ENCODE measurements at regions not wholly inside any gene's neighbourhood (a gene's known extent, or its start where the extent isn't known, plus 50 kb on each side); places are given as distances from the start of the nearest gene placed in this dataset.
A peak's percentile ranks its signal among the peaks of the same experiment; 100 is the strongest.

- no peak for TF ChIP-seq CTCF (IDR thresholded peaks at IDR 0.05; ENCODE audit: borderline replicate concordance, insufficient read depth, low read depth, low read length)
- H3K4me3 ChIP-seq (ENCODE audit: low read depth, low read length): no peak overlapping the region
Observed at GRCh38 chr2:56718413-56718812, 534.6 kb downstream of the CCDC85A start.

GRCh38 chr2:56729212-56729611 lies 545.4 kb downstream of the CCDC85A start:
- no peak overlapping the region for H3K4me3 ChIP-seq (ENCODE audit: low read depth, low read length)
- TF ChIP-seq CTCF (IDR thresholded peaks at IDR 0.05; ENCODE audit: borderline replicate concordance, insufficient read depth, low read depth, low read length): no peak

- no peak for TF ChIP-seq CTCF (IDR thresholded peaks at IDR 0.05; ENCODE audit: borderline replicate concordance, insufficient read depth, low read depth, low read length)
- no peak overlapping the region for H3K4me3 ChIP-seq (ENCODE audit: low read depth, low read length)
Observed at GRCh38 chr2:56732946-56733345, 549.2 kb downstream of the CCDC85A start.

- TF ChIP-seq CTCF (IDR thresholded peaks at IDR 0.05; ENCODE audit: borderline replicate concordance, insufficient read depth, low read depth, low read length): no peak
- no peak overlapping the region for H3K4me3 ChIP-seq (ENCODE audit: low read depth, low read length)
Observed at GRCh38 chr2:56739413-56739812, 555.6 kb downstream of the CCDC85A start.

GRCh38 chr2:56741601-56742102 lies 557.9 kb downstream of the CCDC85A start:
- no peak overlapping the region for H3K4me3 ChIP-seq (ENCODE audit: low read depth, low read length)
- TF ChIP-seq CTCF (IDR thresholded peaks at IDR 0.05; ENCODE audit: borderline replicate concordance, insufficient read depth, low read depth, low read length): no peak

GRCh38 chr2:56743807-56744206 lies 560.0 kb downstream of the CCDC85A start:
- H3K4me3 ChIP-seq (ENCODE audit: low read depth, low read length): no peak overlapping the region
- TF ChIP-seq CTCF (IDR thresholded peaks at IDR 0.05; ENCODE audit: borderline replicate concordance, insufficient read depth, low read depth, low read length): no peak

GRCh38 chr2:56749152-56749752 lies 565.5 kb downstream of the CCDC85A start:
- H3K4me3 ChIP-seq (ENCODE audit: low read depth, low read length): no peak overlapping the region
- TF ChIP-seq CTCF (IDR thresholded peaks at IDR 0.05; ENCODE audit: borderline replicate concordance, insufficient read depth, low read depth, low read length): peak; percentile 12; the same call in 1 of the 2 replicates

Data from GM12875 (cell line).